Mesothelial cell of epicardium (in vitro differentiated cells): ENCODE measurements at regions not wholly inside any gene's neighbourhood (a gene's known extent, or its start where the extent isn't known, plus 50 kb on each side); places are given as distances from the start of the nearest gene placed in this dataset.
A peak's percentile ranks its signal among the peaks of the same experiment; 100 is the strongest.

ENCODE experiments used
- DNase-seq, 2 experiments: peaks; one replicate each; pipeline ENCODE4 v3.0.0; 2021; ENCODE audit warnings: low spot score in 2 of 2; ENCODE audit not compliant: unreplicated experiment in 2 of 2
- H3K27ac Mint-ChIP-seq: 2 replicates; pipeline ENCODE4 v1.8.0; 2021; ENCODE audit warnings: mixed read lengths
- H3K27me3 Mint-ChIP-seq: 2 replicates; pipeline ENCODE4 v1.8.0; 2021; ENCODE audit warnings: low read depth, mixed read lengths
- H3K36me3 Mint-ChIP-seq: 2 replicates; pipeline ENCODE4 v1.8.0; 2021; ENCODE audit warnings: mixed read lengths
- H3K4me1 Mint-ChIP-seq: 2 replicates; pipeline ENCODE4 v1.8.0; 2021; ENCODE audit warnings: mixed read lengths
- H3K4me3 Mint-ChIP-seq: 2 replicates; pipeline ENCODE4 v1.8.0; 2021; ENCODE audit warnings: mild to moderate bottlenecking, moderate library complexity, mixed read lengths
- H3K9me3 Mint-ChIP-seq: 2 replicates; pipeline ENCODE4 v1.8.0; 2021; ENCODE audit warnings: mixed read lengths
- CTCF ChIP-seq: fragments of 200-600 bp; sonication (generic); IDR thresholded peaks from one replicate; pipeline ENCODE4 v1.5.0; 2021; ENCODE audit warnings: antibody characterized with exemption; ENCODE audit not compliant: unreplicated experiment

- TF ChIP-seq CTCF, result no peak
- H3K27me3 Mint-ChIP-seq, result peaks cover 41% of the 10 kb centered on the region
Measured at GRCh38 chr10:117860135-117860534, 186.6 kb downstream of the RAB11FIP2 start.

GRCh38 chr10:117860823-117861222 lies 185.9 kb downstream of the RAB11FIP2 start:
- no peak for DNase-seq
- H3K36me3 Mint-ChIP-seq, result no peaks in the 10 kb centered on the region
- H3K4me1 Mint-ChIP-seq, result no peaks in the 10 kb centered on the region
- H3K27me3 Mint-ChIP-seq, result peaks cover 43% of the 10 kb centered on the region
- TF ChIP-seq CTCF, result peak; percentile 53
- no peak overlapping the region for H3K27ac Mint-ChIP-seq
- H3K4me3 Mint-ChIP-seq, result no peak overlapping the region
- H3K9me3 Mint-ChIP-seq, result peaks cover 6% of the 10 kb centered on the region

More at GRCh38 chr10:117860135-117860534, 186.6 kb downstream of the RAB11FIP2 start:
- Mint-ChIP-seq H3K36me3 (no peaks in the 10 kb centered on the region), H3K4me1 (no peaks in the 10 kb centered on the region), H3K4me3 (no peak overlapping the region), H3K27ac (no peak overlapping the region), H3K9me3 (peaks cover 12% of the 10 kb centered on the region)
- no peak for DNase-seq

- Mint-ChIP-seq H3K9me3 (peaks cover 4% of the 10 kb centered on the region), H3K27me3 (peaks cover 48% of the 10 kb centered on the region), H3K27ac (no peak overlapping the region), H3K4me1 (no peaks in the 10 kb centered on the region), H3K36me3 (no peaks in the 10 kb centered on the region), H3K4me3 (no peak overlapping the region)
- TF ChIP-seq CTCF, result no peak
- DNase-seq, result no peak
Measured at GRCh38 chr10:117861329-117861728, 185.4 kb downstream of the RAB11FIP2 start.

- no peaks in the 10 kb centered on the region for H3K36me3 Mint-ChIP-seq
- H3K27ac Mint-ChIP-seq, result no peak overlapping the region
- no peak for TF ChIP-seq CTCF
- no peaks in the 10 kb centered on the region for H3K9me3 Mint-ChIP-seq
- peaks cover 3% of the 10 kb centered on the region for H3K4me1 Mint-ChIP-seq
- DNase-seq, result no peak
- no peak overlapping the region for H3K4me3 Mint-ChIP-seq
- H3K27me3 Mint-ChIP-seq, result peaks cover 41% of the 10 kb centered on the region
Measured at GRCh38 chr10:117863771-117864170, 183.0 kb downstream of the RAB11FIP2 start.

- Mint-ChIP-seq H3K4me3 (no peak overlapping the region), H3K4me1 (peaks cover 3% of the 10 kb centered on the region), H3K27ac (no peak overlapping the region), H3K27me3 (peaks cover 41% of the 10 kb centered on the region), H3K36me3 (no peaks in the 10 kb centered on the region), H3K9me3 (no peaks in the 10 kb centered on the region)
- no peak for TF ChIP-seq CTCF
- no peak for DNase-seq
Measured at GRCh38 chr10:117865945-117866344, 180.8 kb downstream of the RAB11FIP2 start.

GRCh38 chr10:117868151-117868550 lies 178.6 kb downstream of the RAB11FIP2 start:
- H3K27me3 Mint-ChIP-seq, result peaks cover 60% of the 10 kb centered on the region
- no peaks in the 10 kb centered on the region for H3K9me3 Mint-ChIP-seq
- H3K27ac Mint-ChIP-seq, result no peak overlapping the region
- peaks cover 3% of the 10 kb centered on the region for H3K4me1 Mint-ChIP-seq
- TF ChIP-seq CTCF, result no peak
- no peaks in the 10 kb centered on the region for H3K36me3 Mint-ChIP-seq
- no peak for DNase-seq
- H3K4me3 Mint-ChIP-seq, result no peak overlapping the region
